ENCODE measurements at regions not wholly inside any gene's neighbourhood (a gene's known extent, or its start where the extent isn't known, plus 50 kb on each side); places are given as distances from the start of the nearest gene placed in this dataset.

GRCh38 chr6:99138445-99138844 is 190.7 kb upstream of the FBXL4 start:
- no peak for DNase-seq

GRCh38 chr6:99137314-99137713 is 189.6 kb upstream of the FBXL4 start:
- no peak for DNase-seq

- DNase-seq: no peak
Measured at GRCh38 chr6:99136488-99136887, 188.7 kb upstream of the FBXL4 start.

- no peak for DNase-seq
Measured at GRCh38 chr6:99132026-99132635, 184.4 kb upstream of the FBXL4 start.

GRCh38 chr6:99130897-99131873 is 183.4 kb upstream of the FBXL4 start:
- DNase-seq: no peak

- DNase-seq: no peak
Measured at GRCh38 chr6:99129835-99130234, 182.1 kb upstream of the FBXL4 start.

GRCh38 chr6:99121748-99122147 is 174.0 kb upstream of the FBXL4 start:
- no peak for DNase-seq

- no peak for DNase-seq
Measured at GRCh38 chr6:99120641-99121040, 172.9 kb upstream of the FBXL4 start.

- DNase-seq: peak; percentile 58
Measured at GRCh38 chr6:99119109-99120031, 171.6 kb upstream of the FBXL4 start.

- DNase-seq: no peak
Measured at GRCh38 chr6:99114769-99115406, 167.1 kb upstream of the FBXL4 start.

- DNase-seq: no peak
Measured at GRCh38 chr6:99111590-99111989, 163.8 kb upstream of the FBXL4 start.

GRCh38 chr6:99110029-99110428 is 162.3 kb upstream of the FBXL4 start:
- DNase-seq: no peak

- DNase-seq: no peak
Measured at GRCh38 chr6:99104218-99104617, 156.5 kb upstream of the FBXL4 start.

GRCh38 chr6:99099243-99099642 is 151.5 kb upstream of the FBXL4 start:
- DNase-seq: no peak

GRCh38 chr6:99096170-99096569 is 148.4 kb upstream of the FBXL4 start:
- DNase-seq: no peak

- DNase-seq: no peak
Measured at GRCh38 chr6:99093456-99094190, 145.9 kb upstream of the FBXL4 start.

GRCh38 chr6:99092461-99092860 is 144.7 kb upstream of the FBXL4 start:
- no peak for DNase-seq

GRCh38 chr6:99091985-99092384 is 144.2 kb upstream of the FBXL4 start:
- no peak for DNase-seq

- DNase-seq: no peak
Measured at GRCh38 chr6:99080191-99080590, 132.4 kb upstream of the FBXL4 start.

GRCh38 chr6:99079058-99079457 is 131.3 kb upstream of the FBXL4 start:
- no peak for DNase-seq

- no peak for DNase-seq
Measured at GRCh38 chr6:99073223-99073622, 125.5 kb upstream of the FBXL4 start.

GRCh38 chr6:99066044-99066443 is 118.3 kb upstream of the FBXL4 start:
- DNase-seq: no peak

All from HCEC 1CT (cell line).